Activated T-cell treated with anti-CD3 and anti-CD28 coated beads, Interleukin-2, amount 50 U/mL, for 48 hours (primary cell): ENCODE measurements at regions not wholly inside any gene's neighbourhood (a gene's known extent, or its start where the extent isn't known, plus 50 kb on each side); places are given as distances from the start of the nearest gene placed in this dataset.
"Not testable (repeated sequence)": the region's sequence is repeated elsewhere in the genome, so short reads cannot be mapped to it uniquely, and the experiment has no call there.

Source experiments
- DNase-seq, 2 experiments: peaks; one replicate each; pipeline ENCODE4 v3.0.0-alpha.2; 2020

GRCh38 chr11:44418456-44418830 is 108.5 kb upstream of the ALX4 start:
- no peak for DNase-seq

- DNase-seq, result no peak
These were observed 111.2 kb upstream of the ALX4 start for GRCh38 chr11:44421090-44421675.

GRCh38 chr11:44423289-44423688 is 113.3 kb upstream of the ALX4 start:
- DNase-seq, result no peak

GRCh38 chr11:44424841-44425240 is 114.9 kb upstream of the ALX4 start:
- no peak for DNase-seq

- DNase-seq, result no peak
These were observed 116.2 kb upstream of the ALX4 start for GRCh38 chr11:44426119-44426518.

GRCh38 chr11:44426958-44427357 is 117.0 kb upstream of the ALX4 start:
- no peak for DNase-seq

- DNase-seq, result peak; percentile 24
These were observed 117.5 kb upstream of the ALX4 start for GRCh38 chr11:44427432-44427831.

- no peak for DNase-seq
These were observed 120.2 kb upstream of the ALX4 start for GRCh38 chr11:44430140-44430539.

GRCh38 chr11:44434191-44434590 is 124.3 kb upstream of the ALX4 start:
- no peak for DNase-seq

GRCh38 chr11:44437122-44437521 is 127.2 kb upstream of the ALX4 start:
- no peak for DNase-seq

GRCh38 chr11:44442893-44443673 is 122.4 kb upstream of the CD82 start:
- not testable (repeated sequence) for DNase-seq

GRCh38 chr11:44443836-44444769 is 121.4 kb upstream of the CD82 start:
- no peak for DNase-seq

GRCh38 chr11:44444770-44445321 is 120.6 kb upstream of the CD82 start:
- DNase-seq, result no peak

GRCh38 chr11:44445500-44446365 is 119.7 kb upstream of the CD82 start:
- no peak for DNase-seq

GRCh38 chr11:44446366-44446762 is 119.1 kb upstream of the CD82 start:
- DNase-seq, result no peak

GRCh38 chr11:44446996-44447771 is 118.3 kb upstream of the CD82 start:
- DNase-seq, result no peak

- no peak for DNase-seq
These were observed 115.0 kb upstream of the CD82 start for GRCh38 chr11:44450295-44450932.

- no peak for DNase-seq
These were observed 113.8 kb upstream of the CD82 start for GRCh38 chr11:44451706-44452105.

GRCh38 chr11:44452827-44453572 is 112.5 kb upstream of the CD82 start:
- no peak for DNase-seq

GRCh38 chr11:44453871-44454270 is 111.6 kb upstream of the CD82 start:
- no peak for DNase-seq
